ENCODE measurements at regions not wholly inside any gene's neighbourhood (a gene's known extent, or its start where the extent isn't known, plus 50 kb on each side); places are given as distances from the start of the nearest gene placed in this dataset.
A peak's percentile ranks its signal among the peaks of the same experiment; 100 is the strongest.

- DNase-seq, result no peak
Observed at GRCh38 chr4:179755322-179755721, 2313.1 kb upstream of the AGA start.

GRCh38 chr4:179757641-179758040, 2315.4 kb upstream of the AGA start:
- DNase-seq, result no peak

- DNase-seq, result no peak
Observed at GRCh38 chr4:179762840-179763239, 2320.6 kb upstream of the AGA start.

GRCh38 chr4:179766938-179767337, 2324.7 kb upstream of the AGA start:
- no peak for DNase-seq

- no peak for DNase-seq
Observed at GRCh38 chr4:179768996-179769395, 2326.8 kb upstream of the AGA start.

- DNase-seq, result no peak
Observed at GRCh38 chr4:179797738-179798137, 2355.5 kb upstream of the AGA start.

GRCh38 chr4:179803857-179804256, 2361.6 kb upstream of the AGA start:
- no peak for DNase-seq

GRCh38 chr4:179804440-179804839, 2362.2 kb upstream of the AGA start:
- DNase-seq, result no peak

- DNase-seq, result no peak
Observed at GRCh38 chr4:179817317-179817716, 2375.1 kb upstream of the AGA start.

- no peak for DNase-seq
Observed at GRCh38 chr4:179823342-179823741, 2381.1 kb upstream of the AGA start.

- no peak for DNase-seq
Observed at GRCh38 chr4:179831274-179831673, 2389.0 kb upstream of the AGA start.

- no peak for DNase-seq
Observed at GRCh38 chr4:179836179-179837075, 2394.2 kb upstream of the AGA start.

GRCh38 chr4:179843370-179843769, 2399.8 kb upstream of the TENM3 start:
- no peak for DNase-seq

- DNase-seq, result no peak
Observed at GRCh38 chr4:179855469-179855868, 2387.7 kb upstream of the TENM3 start.

- DNase-seq, result no peak
Observed at GRCh38 chr4:179858221-179858620, 2385.0 kb upstream of the TENM3 start.

GRCh38 chr4:179867300-179867878, 2375.8 kb upstream of the TENM3 start:
- peak in 1 of 2 donors; percentile 0 for DNase-seq

- DNase-seq, result no peak
Observed at GRCh38 chr4:179871726-179872125, 2371.5 kb upstream of the TENM3 start.

- no peak for DNase-seq
Observed at GRCh38 chr4:179872755-179873154, 2370.4 kb upstream of the TENM3 start.

- no peak for DNase-seq
Observed at GRCh38 chr4:179880756-179881155, 2362.4 kb upstream of the TENM3 start.

GRCh38 chr4:179894066-179894778, 2349.0 kb upstream of the TENM3 start:
- DNase-seq, result no peak

- no peak for DNase-seq
Observed at GRCh38 chr4:179919587-179919986, 2323.6 kb upstream of the TENM3 start.

- DNase-seq, result no peak
Observed at GRCh38 chr4:179927473-179927872, 2315.7 kb upstream of the TENM3 start.

- no peak for DNase-seq
Observed at GRCh38 chr4:179941911-179942310, 2301.3 kb upstream of the TENM3 start.

- no peak for DNase-seq
Observed at GRCh38 chr4:179976777-179977176, 2266.4 kb upstream of the TENM3 start.

Data from bone marrow (tissue), 2 donors.